ENCODE measurements at regions not wholly inside any gene's neighbourhood (a gene's known extent, or its start where the extent isn't known, plus 50 kb on each side); places are given as distances from the start of the nearest gene placed in this dataset.

- peak; percentile 88 for DNase-seq
These were observed 300.4 kb upstream of the STT3B start for GRCh38 chr3:31232055-31233025.

GRCh38 chr3:31234145-31234544 is 298.6 kb upstream of the STT3B start:
- DNase-seq: peak; percentile 76

DNA sequence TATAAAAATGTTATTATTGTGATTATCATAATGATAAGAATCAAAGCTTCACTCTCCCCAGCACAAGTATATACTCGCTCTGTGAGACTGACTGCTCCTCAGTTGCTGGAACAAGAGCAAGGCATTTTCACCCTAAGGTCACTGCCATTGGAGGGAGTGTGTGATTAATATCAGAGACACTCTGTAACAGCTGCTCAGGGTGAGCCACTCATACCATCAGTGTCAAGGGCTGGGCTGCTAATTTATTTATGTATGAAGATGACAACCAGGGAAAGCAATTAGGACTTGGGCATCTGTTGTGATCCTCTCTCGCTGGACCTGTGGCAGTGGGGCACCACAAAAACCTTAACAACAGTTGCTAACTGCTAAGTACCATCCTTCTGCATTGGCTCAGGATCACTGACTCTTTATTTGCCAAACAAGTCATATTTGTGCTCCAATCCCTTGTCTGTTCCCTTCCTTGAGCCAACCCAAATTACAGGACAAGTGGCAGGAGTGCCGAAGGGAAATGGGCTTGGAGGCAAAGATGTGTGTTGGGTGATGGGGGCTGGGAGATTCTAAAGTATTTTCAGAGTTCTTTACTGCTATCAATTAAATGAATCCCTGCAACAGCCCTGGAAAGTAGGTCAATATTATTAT is 297.5 kb upstream of the STT3B start:
- no peak for DNase-seq

DNA sequence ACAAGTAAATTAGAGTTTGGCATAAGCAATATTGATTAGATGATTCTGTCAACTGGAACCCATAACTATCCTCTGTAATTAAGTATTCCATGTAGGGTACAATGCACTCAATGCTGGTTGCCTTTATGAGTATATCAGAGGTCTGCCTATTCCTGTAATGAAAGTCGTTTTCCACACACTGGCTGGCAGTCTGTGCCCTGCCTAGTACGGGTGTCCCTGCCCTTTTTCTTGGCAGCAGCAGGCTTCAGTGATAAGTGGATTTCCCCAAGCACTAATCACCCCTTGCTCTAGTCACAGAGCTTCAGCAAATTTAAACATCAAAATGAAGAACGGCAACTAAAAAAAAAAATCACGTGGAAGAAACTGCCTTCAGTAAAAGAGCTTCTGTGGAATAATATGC is 294.8 kb upstream of the STT3B start:
- no peak for DNase-seq

GRCh38 chr3:31240013-31240412 is 292.7 kb upstream of the STT3B start:
- no peak for DNase-seq

GRCh38 chr3:31240466-31240865 is 292.3 kb upstream of the STT3B start:
- peak; percentile 65 for DNase-seq

- peak; percentile 42 for DNase-seq
These were observed 291.9 kb upstream of the STT3B start for GRCh38 chr3:31240874-31241273.

DNA sequence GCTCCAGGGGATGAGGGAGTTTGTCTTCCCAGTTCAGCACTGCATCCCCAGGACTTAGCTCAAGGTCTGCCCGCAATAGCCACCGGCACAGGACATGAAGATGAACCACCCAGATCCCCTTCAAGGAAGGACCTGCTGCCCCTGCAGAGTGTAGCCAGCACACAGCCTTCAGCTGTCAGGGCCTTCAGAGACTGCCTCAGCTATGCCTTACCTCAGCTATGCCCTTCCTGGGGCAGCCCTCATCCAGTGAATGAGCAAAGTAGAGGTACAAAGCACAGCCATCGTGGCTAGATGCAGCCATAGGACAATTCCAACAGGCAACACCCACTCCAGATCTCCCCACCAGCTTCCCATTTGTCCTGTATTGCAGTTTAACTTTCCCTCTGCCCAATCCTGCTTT is 291.2 kb upstream of the STT3B start:
- DNase-seq: no peak

GRCh38 chr3:31242026-31242960 is 290.4 kb upstream of the STT3B start:
- no peak for DNase-seq

GRCh38 chr3:31244929-31245817 is 287.6 kb upstream of the STT3B start:
- no peak for DNase-seq

DNA sequence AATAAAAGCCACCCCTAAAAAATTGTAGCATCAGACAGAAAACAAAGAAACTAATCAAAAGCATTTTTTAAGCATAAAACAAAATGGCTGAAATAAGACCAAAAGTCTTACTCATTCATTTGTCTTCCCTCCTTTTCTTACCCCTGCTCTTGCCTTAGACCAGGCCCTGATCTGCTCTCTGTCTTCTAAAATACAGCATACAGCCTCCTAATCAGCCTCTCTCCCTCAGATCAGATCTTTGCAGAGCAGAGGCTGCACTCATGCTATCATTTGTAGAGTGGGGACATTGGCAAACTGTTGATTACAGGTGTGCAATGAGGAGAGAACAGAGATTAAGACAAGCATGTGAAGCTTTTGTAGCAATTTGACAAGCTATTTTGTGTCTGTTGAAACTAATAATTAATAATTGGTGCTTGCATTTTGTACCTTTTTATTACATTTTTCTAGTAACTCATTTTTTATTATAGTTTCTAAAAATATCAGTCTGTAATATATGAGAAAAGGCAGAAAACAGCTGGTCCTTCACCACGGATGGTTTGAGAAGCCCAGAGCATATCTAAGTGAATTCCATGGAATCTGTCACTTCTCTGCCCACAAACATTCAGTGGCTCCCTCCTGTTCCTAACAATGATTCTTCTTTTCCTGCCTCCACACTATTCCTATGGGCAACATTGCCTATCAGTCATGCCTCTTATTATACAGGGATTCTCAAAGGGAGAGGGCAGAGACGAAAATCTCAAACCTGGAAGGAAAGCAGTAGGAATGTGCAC is 286.2 kb upstream of the STT3B start:
- DNase-seq: no peak

- no peak for DNase-seq
These were observed 285.7 kb upstream of the STT3B start for GRCh38 chr3:31247063-31247447.

- DNase-seq: no peak
These were observed 284.7 kb upstream of the STT3B start for GRCh38 chr3:31247850-31248562.

- DNase-seq: no peak
These were observed 284.1 kb upstream of the STT3B start for GRCh38 chr3:31248563-31248992.

DNA sequence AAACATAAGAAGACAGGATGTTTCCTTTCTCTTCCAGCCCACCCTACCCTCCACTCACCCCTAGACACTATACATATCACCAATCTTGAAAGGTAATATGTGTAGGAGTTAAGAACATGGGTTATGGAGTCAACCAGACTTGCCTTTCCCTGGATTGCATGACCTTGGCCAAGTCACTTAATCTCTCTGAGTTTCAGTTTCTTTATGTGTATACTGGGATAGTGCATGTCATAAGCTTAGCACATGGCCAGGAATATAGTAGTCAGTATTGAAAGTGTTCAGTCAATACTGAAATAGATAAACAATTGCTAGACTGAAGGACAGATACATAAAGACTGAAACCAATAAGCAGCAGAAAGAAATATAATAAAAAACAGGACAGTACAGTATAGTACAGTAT is 283.2 kb upstream of the STT3B start:
- DNase-seq: peak; percentile 71

DNA sequence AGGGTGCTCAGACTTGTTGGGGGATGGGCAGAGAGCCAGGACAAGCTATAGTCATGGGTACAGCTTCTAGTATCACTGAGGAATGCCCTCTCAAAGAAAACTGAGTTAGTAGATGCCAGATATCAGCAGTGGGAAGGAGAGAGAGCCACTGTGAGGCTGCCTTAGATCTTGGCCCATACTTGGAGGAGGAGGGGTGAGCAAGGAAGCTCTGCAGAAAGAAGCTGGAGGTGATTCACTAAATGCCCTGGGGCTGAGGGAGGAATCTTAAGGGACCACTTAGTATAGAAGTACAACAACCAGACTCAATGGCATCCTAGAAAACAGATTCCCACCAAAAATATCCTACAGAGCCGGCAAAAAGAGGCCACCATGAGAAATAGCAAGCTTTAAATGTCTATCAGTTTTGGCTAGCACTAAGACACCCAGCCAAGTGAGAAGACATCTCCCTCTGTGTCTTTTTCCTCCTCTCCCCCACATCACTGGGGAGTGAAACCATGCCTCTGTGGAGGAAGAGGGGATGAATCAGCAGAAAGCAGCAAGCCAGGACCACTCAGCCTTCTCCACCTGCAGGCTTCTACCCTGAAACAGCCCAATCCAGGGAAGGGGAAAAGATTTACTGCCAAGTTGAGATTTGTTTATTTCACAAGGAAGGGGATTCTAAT is 282.5 kb upstream of the STT3B start:
- DNase-seq: no peak

DNA sequence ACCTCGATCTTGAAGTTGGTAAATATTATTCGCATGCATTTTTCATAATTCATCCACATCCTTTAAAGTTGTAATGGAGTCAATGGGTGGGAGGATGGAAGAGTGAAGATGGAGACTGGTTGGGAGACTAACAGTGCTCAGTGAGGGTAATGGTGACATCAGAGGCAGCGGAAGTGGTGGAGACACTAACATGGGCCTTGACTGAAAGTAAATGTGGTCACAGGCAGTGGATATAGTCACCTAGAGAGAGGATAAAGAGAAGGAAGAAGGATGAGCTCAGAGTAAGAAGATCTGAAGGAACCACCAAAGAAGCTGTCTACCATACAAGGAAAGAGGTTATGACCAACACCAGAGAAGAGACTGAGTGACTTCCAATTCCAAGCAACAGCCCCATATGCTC is 281.6 kb upstream of the STT3B start:
- no peak for DNase-seq

GRCh38 chr3:31252216-31253185 is 280.2 kb upstream of the STT3B start:
- no peak for DNase-seq

DNA sequence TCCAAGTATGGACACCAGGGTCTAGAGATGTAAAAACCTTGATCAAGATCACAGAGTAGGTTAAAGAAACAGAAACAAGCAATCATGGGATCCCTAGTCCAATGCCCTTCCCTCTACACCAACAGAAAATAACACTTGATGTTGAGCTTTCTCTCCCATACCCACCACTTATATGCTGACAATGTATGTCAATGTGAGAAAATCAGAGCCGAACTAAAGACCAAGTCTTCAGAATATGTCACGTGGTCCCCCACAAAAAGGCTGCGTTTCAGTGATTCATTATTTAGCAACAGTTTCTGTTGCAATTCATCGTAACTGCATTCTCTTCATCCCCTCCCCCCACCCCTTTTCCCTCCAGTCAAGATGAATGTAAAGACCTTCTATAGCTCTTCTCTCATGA is 278.9 kb upstream of the STT3B start:
- peak; percentile 77 for DNase-seq

Data from inflammatory macrophage treated with lipopolysaccharide for 4 hours (primary cell).